HG02678 (cell line): ENCODE measurements at regions not wholly inside any gene's neighbourhood (a gene's known extent, or its start where the extent isn't known, plus 50 kb on each side); places are given as distances from the start of the nearest gene placed in this dataset.
"Not testable (repeated sequence)": the region's sequence is repeated elsewhere in the genome, so short reads cannot be mapped to it uniquely, and the experiment has no call there.

Experiments
- ATAC-seq: cut with Tn5 transposase; IDR thresholded peaks from one replicate; pipeline ENCODE4 v1.9.1; 2021; ENCODE audit warnings: mild to moderate bottlenecking, moderate library complexity; ENCODE audit not compliant: unreplicated experiment

DNA sequence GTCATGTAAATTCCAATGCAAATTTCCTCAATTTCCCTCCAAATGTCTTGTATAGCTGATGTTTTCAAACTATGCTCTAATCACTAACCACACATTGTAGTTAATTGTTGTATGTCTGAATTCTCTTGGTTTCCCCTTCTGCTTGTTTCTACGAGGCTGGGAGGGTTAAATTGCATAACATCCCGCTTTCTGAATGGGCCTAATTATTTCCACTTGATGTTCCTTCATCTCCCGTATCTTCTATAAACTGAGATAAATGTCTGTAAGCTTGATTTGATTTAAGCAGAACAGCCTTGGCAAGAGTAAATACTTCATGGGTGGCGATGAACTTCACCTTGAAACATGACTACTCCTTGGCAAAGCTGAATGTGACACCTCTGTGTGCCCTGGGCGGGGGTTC, 72.2 kb downstream of the SERINC2 start:
- no peak for ATAC-seq

DNA sequence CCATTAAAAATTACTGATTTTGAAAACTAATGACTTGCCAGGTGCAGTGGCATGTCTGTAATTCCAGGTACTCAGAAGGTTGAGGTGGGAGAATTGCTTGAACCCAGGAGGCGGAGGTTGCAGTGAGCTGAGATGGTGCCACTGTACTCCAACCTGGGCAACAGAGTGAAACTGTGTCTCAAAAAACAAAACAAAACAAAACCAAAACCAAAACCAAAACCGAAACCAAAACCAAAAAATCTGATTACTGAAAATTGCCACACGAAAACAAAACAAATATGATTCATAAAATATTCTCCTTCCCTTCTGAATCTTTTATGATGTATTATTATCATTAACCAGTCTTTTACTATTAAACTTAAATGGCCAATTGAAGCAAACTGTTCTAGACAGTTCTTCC, 74.1 kb downstream of the SERINC2 start:
- ATAC-seq: no peak

DNA sequence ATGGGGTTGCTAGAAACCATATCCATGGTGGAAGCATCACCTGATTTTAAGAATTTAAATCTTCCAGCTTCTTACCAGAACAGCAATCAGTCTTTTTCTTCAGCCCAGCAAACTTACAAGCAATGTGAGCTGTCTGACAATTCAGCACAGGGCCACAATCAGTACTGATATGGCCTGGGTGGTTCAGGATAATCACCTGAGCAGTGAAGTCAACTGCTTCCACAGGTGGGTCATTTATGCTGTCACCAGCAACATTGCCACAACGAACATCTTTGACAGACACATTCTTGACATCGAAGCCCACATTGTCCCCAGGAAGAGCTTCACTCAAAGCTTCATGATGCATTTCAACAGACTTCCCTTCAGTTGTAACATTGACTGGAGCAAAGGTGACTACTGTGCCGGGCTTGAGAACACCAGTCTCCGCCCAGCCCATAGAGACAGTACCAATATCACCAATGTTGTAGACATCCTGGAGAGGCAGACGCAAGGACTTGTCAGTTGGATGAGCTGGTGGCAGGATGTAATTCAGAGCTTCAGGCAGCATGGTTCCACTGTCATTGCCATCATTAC, 74.8 kb downstream of the SERINC2 start:
- ATAC-seq: no peak

DNA sequence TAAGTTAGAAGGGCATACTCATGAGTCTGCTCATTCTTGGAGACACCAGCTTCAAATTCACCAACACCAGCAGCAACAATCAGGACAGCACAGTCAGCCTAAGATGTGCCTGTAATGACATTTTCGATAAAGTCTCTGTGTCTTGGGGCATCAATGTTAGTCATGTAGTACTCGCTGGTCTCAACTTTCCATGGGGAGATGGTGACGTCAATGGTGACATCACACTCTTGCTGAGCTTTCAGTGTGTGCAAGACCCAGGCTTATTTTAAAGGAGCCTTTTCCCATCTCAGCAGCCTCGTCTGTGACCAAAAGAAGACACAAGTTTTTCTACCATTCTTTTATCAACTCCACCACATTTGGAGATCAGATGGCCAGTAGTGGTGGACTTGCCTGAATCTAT, 75.5 kb downstream of the SERINC2 start:
- ATAC-seq: no peak

DNA sequence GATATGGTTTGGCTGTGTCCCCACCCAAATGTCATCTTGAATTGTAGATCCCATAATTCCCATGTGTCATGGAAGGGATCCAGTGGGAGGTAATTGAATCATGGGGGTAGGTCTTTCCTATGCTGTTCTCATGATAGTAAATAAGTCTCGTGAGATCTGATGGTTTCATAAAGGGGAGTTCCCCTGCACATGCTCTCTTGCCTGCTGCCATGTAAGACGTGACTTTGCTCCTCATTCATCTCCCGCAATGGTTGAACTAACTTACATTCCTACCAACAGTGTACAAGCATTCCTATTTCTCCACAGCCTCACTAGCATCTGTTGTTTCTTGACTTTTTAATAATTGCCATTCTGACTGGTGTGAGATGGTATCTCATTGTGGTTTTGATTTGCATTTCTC, 76.6 kb downstream of the SERINC2 start:
- not testable (repeated sequence) for ATAC-seq

DNA sequence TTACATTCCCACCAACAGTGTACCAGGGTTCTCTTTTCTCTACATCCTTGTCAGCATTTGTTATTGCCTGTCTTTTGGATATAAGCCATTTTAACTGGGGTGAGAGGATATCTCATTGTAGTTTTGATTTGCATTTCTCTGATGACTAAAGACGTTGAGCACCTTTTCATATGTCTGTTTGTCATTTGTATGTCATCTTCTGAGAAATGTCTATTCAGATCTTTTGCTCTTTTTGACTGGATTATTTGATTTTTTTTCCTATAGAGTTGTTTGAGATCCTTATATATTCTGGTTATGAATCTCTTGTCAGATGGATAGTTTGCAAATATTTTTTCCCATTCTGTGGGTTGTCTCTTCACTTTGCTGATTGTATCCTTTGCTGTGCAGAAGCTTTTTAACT, 77.6 kb downstream of the SERINC2 start:
- ATAC-seq: not testable (repeated sequence)

DNA sequence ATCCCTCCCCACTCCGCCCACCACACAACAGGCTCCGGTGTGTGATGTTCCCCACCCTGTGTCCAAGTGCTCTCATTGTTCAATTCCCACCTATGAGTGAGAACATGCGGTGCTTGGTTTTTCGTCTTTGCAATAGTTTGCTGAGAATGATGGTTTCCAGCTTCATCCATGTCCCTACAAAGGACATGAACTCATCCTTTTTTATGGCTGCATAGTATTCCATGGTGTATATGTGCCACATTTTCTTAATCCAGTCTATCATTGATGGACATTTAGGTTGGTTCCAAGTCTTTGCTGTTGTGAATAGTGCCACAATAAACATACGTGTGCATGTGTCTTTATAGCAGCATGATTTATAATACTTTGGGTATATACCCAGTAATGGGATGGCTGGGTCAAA, 81.0 kb upstream of the TINAGL1 start:
- not testable (repeated sequence) for ATAC-seq

DNA sequence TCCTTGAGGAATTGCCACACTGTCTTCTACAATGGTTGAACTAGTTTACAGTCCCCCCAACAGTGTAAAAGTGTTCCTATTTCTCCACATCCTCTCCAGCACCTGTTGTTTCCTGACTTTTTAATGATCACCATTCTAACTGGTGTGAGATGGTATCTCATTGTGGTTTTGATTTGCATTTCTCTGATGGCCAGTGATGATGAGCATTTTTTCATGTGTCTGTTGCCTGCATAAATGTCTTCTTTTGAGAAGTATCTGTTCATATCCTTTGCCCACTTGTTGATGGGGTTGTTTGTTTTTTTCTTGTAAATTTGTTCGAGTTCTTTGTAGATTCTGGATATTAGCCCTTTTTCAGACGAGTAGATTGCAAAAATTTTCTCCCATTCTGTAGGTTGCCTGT, 80.5 kb upstream of the TINAGL1 start:
- not testable (repeated sequence) for ATAC-seq

DNA sequence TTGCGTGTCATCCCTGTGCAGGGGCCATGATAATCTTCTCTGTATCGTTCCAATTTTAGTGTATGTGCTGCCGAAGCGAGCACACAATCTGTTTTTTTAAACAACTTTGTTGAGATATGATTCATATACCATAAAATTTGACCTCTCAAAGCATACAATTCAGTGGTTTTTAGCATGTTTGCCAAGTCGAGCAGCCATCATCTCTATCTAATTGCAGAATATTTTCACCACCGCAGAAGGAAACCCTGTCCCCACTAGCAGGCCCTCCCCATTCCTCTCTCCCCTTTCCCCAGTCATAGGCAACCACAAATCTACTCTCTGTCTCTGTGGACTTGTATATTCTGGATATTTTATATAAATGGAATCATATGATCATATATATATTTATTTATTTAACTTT, 78.7 kb upstream of the TINAGL1 start:
- no peak for ATAC-seq

DNA sequence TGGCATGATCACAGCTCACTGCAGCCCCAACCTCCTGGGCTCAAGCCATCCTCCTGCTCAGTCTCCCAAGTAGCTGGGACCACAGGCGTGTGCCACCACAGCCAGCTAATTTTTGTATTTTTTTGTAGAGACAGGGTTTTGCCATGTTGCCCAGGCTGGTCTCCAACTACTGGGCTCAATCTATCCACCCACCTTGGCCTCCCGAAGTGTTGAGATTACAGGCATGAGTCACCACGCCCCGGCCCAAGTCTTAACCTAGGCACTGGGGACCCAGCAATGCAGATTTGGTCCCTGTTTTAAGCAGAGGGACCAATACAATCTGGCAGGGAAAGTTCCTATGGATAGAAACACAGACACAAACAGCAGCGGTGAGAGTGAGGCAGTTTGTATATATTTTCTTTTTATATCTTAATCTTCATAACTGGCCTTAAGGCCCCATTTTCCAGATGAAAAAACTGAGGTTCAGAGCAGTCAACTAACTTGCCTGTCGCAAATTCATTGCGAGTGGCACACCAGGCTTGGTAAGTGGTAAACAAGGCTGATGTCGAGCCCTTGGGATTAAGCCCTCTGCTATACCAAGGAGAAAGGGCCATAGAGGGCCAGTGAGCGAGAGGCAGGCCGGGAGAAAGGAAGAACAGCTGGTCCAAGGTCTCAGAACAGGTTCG, 77.8 kb upstream of the TINAGL1 start:
- ATAC-seq: no peak

DNA sequence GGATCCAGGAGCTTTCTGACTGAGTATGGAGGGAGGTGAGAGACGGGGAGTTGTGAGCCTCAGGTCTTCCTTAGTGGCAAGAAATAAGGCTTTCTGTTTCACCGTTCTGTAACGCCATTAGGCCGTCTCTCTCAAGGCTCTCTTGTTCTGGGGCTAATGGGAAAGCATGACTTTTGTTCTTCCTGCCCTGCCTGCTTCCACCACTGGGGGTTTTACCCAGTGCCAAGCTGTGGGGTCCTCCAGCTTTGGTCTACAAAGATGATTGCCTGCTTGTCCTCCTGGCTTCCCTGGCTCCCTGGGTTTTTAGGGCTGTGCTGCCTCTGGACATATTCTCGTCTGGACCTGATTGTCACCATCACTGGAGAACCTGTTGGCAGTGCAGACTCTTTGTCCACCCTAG, 74.8 kb upstream of the TINAGL1 start:
- no peak for ATAC-seq

DNA sequence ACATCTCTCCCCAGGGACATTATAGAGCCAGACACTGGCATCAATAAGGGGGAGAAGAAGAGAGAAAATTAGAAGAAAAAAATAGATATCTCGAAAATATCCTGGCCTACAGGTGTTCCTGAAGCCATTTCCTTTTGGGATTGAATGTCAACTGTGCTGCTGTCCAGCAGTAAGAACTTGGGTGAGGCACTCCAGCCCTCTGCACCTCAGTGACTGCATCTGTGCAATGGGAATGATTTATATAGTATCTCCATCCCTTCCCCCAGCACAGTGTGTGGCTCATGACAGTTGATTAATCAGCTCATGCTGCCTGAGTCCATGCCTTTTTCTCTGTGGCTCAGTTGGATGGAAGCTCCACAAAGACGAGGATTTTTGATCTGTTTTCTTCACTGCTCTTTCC, 74.1 kb upstream of the TINAGL1 start:
- no peak for ATAC-seq

DNA sequence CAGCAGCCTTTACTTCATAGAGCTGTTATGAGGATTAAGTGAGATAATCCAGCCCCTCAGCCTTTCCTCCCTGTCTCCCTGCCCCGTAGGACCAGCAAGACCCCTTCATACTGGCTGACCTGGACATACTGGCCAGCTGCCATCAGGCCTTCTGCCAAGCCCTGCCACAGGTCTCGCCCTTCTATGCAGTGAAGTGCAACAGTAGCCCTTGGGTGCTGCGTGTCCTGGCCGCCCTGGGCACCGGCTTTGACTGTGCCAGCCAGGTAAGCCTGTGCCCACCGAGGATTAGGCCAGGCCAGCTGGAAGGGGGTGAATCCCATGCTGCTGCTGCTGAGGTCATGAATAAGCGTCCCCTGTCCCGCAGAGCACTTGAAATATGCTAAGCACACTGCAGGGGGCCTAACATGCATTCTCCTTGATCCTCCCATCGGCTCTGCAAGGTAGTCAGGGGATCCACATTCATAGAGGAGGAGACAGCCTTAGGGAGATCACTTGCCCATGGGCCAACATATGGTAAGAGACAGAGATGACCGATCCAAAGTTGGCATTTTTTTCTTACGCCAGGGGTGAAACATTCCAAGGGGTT, 73.3 kb upstream of the TINAGL1 start:
- ATAC-seq: no peak

DNA sequence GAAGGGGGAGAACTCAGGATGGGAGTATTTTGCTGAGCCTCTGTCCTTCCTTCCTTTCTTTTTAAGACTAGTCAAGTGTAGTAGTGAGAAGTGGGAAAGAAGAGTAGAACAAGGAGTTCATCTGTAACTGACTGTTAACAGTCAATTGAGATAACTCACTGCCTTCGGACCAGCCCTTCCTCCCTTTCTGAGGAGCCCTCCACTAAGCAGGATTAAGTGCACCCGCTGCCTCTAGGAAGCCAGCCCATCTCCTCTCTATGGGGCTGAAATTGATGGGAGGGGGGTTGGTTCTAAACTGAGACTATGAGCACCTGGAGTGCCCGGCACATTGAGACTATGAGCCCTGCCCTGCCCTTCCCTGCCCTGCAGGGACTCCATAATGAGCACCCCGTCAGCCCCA, 72.7 kb upstream of the TINAGL1 start:
- no peak for ATAC-seq

DNA sequence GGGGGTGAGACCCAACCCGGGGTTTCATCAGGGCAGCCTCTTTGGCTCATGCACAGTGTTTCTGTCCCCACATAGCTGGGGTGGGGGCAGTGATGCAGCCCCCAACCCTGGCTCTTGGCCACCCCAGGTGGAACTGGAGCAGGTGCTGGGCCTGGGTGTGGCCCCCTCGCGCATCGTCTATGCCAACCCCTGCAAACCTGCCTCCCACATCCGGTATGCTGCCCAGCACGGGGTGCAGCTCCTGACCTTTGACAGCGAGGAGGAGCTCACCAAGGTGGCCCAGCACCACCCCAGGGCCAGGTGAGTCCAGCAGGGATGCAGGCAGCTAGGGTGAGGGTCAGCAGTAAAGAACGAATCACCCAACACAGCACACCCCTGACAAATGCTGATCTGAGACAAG, 72.3 kb upstream of the TINAGL1 start:
- ATAC-seq: no peak

DNA sequence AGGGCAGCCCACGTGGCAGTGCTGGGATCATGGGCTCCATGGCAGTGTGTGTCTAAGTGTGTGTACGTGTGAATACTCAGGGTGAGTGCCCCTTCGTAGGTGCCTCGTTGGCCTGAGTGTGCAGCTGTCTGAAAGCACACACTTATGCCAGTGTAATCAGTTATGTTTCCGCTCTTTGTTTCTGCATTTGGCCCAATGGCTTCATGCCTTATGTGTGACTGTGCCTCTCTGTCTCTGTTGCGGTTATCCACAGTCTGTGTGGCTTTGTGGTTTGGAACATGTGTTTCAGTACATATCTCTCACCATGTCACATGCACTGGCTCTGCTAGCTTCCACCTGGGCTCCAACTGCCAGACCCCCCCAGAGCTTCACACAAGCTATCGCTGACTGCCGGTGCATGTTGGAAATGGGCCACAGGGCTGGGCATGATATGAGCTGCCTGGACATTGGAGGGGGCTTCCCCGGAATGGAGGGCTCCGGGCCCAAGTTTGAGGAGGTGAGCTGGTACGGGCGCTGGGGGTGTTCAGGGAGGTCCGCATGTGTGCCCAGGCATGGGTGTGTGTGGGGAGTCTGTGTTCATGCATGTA, 70.3 kb upstream of the TINAGL1 start:
- peak; percentile 71 for ATAC-seq

DNA sequence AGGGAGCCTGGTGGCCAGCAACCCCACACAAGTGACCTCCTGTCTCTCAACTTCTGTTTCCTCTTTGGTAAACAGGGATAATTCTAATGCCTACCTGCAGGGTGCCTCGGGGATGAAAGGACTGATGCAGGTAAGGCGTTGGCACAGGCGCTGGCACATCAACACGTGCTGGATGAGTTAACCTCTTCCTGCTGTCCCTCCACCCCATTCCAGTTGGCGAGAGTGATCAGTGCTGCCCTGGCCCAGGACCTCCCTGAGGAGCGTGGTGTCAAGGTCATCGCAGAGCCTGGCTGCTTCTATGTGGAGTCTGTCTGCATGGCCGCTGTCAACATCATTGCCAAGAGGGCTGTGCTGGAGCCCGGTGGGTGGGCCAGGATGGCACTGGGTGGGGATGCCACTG, 69.1 kb upstream of the TINAGL1 start:
- ATAC-seq: no peak

DNA sequence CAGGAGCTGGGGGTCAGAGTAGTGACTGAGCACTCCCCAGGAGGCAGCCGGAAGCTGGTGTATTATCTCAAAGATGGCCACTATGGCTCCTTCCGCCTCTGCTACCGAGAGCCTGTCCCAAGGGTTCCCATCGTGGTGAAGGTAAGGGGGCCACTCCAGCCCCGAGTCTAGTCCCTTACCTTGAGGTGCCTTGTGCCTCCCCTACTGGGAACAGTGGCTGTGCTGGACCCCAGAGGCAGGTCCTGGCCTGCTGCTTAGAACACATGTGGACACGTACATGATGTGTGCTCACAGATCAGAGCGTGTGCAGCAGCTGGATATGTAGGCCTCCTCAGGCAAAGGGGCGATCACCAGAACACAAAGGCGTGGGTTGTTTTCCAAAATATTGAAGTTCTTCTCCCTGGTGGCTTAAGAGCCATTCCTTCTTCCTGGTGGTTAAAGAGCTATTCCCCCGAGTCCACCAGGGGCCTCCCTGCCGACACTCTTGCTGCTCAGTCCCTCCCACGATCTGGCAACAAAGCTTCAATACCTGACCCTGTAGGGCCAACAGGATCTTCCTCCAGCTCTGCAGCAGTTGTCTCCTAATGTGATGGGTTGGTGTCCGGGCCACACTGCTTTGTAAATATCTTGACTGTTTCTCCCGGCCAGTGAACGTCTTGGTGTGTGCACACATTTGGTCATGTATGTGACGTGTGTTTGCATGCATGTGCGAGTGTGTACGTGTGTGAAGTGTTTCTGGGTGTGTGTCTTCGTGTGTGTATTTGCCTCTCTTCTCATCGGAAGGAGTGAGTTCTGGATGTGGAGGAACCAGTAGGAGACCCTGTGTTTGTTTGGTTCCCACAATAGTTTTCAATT, 68.4 kb upstream of the TINAGL1 start:
- no peak for ATAC-seq

DNA sequence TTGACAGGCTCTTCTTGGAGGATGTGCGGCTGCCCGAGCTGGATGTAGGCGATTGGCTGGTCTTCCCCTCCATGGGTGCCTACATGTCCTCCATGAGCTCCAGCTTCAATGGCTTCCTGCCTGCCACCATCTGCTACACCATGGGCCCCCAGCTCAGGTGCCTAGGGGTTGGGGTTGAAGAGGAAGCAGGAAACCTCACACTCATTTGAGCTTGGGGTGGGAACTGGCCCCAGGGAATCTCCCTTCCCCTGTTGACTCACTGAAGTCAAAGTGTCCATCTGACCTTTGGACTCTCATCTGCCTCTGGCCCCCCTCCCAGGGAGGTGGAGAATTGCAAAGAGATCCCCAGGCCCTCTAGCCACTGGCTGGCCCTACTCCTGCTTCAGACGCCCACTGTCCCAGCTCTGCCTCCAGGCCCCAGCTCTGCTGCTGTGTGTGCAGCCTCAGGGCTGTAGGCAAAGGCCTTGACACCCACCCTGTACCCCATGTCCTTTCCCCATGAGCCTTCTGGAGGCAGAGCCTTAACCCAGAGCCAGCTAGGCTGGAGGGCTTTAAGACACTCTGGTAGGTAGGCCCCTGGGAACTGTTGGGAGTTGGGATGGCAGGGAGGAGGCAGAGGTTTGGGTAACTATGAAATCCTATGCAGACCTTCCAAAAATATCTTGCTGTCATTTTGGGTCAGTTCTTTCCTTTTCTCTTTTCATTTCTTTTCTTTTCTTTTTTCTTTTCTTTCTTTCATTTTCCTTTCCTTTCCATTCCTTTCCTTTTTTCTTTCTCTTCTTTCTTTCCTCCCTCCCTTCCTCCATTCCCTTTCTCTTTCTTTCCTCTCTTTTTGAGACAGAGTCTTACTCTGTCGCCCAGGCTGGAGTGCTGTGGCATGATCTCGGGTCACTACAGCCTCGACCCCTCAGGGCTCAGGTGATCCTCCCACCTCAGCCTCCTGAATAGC, 66.9 kb upstream of the TINAGL1 start:
- ATAC-seq: peak; percentile 46

DNA sequence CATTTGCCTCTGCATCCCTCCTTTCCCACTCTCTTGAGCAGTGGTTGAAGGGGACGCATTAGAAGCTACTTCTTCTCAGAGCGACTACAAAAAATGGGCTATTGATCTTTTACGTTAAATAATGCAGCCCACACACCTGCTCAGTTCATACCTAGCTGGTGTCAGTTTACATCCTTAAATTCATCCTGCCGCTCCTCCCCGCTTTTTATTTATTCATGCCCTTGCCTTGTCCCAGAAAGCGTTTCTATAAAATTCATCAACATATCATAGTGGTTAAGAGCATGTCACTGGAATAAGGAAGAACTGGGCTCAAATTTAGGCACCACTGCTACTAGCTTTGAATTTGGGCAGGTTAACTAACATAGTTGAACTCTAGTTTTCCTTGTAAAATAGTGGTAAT, 66.0 kb upstream of the TINAGL1 start:
- ATAC-seq: no peak
